Esophagus muscularis mucosa (tissue), 4 donors: ENCODE measurements at regions not wholly inside any gene's neighbourhood (a gene's known extent, or its start where the extent isn't known, plus 50 kb on each side); places are given as distances from the start of the nearest gene placed in this dataset.

Experiments
- CTCF ChIP-seq, 3 experiments: fragments of 200-600 bp in 2 of 3; fragments of 450-650 bp in 1 of 3; sonication (generic) in 2 of 3; IDR thresholded peaks; one replicate each; pipeline ENCODE4 v1.5.1; 2017 to 2019; ENCODE audit warnings: antibody characterized with exemption in 3 of 3, mild to moderate bottlenecking in 2 of 3, moderate library complexity in 1 of 3
- EP300 ChIP-seq: sonication (generic); formaldehyde crosslinking; IDR thresholded peaks from one replicate; pipeline ENCODE4 v1.6.1; 2017; ENCODE audit warnings: antibody characterized with exemption
- POLR2AphosphoS5 ChIP-seq, 2 donors: sonication (generic); formaldehyde crosslinking; IDR thresholded peaks; one replicate each; pipeline ENCODE4 v1.6.1; 2017; ENCODE audit warnings: antibody characterized with exemption in 2 of 2

- TF ChIP-seq EP300 (no peak), CTCF (IDR thresholded peaks at IDR 0.05) (no peak), POLR2AphosphoS5 (IDR thresholded peaks at IDR 0.05) (no peak)
Observed at GRCh38 chr16:5382484-5382883, 284.9 kb upstream of the EEF2KMT start.
